Ishikawa (cell line): ENCODE measurements at regions not wholly inside any gene's neighbourhood (a gene's known extent, or its start where the extent isn't known, plus 50 kb on each side); places are given as distances from the start of the nearest gene placed in this dataset.

Source experiments
- FOXM1 ChIP-seq: IDR thresholded peaks from 2 replicates; pipeline ENCODE4 v1.6.1; 2012; ENCODE audit warnings: low read depth, borderline replicate concordance
- MAX ChIP-seq: IDR thresholded peaks from 2 replicates; pipeline ENCODE4 v1.6.1; 2012
- RAD21 ChIP-seq: IDR thresholded peaks from 2 replicates; pipeline ENCODE4 v1.6.1; 2012; ENCODE audit warnings: low read depth
- TCF12 ChIP-seq: IDR thresholded peaks from 2 replicates; pipeline ENCODE4 v1.6.1; 2012; ENCODE audit warnings: low read depth
- YY1 ChIP-seq: IDR thresholded peaks from 2 replicates; pipeline ENCODE4 v1.6.1; 2012; ENCODE audit warnings: low read depth

DNA sequence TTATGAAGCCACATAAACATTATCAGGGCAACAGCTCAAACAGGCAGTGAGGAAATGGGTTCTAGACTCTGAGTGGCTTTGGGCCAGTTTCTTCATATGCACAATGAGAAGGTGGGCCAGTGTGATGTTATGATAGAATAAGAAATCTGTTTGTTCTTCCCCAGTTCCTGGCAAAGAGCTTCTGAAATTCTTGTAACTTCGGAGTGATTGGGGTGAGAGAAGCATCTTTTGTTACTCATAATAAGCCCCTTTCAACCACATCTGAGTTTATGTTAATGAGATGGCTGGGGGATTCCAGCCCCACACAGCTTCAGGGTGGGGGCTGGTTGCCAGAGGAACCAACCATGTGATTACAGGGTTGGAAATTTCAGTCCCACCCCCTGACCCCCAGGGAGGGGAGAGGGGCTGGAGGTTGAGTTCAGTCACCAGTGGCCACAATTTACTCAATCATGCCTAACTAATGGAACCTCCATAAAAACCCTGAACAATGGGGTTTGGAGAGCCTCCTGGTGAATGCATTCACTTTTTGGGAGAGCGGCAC lies 57.0 kb upstream of the FRMD4B start:
- TF ChIP-seq YY1 (no peak), RAD21 (no peak), MAX (no peak), FOXM1 (no peak), TCF12 (no peak)
